ENCODE measurements at regions not wholly inside any gene's neighbourhood (a gene's known extent, or its start where the extent isn't known, plus 50 kb on each side); places are given as distances from the start of the nearest gene placed in this dataset.

GRCh38 chr2:4140281-4140970 is 437.1 kb downstream of the DCDC2C start:
- peaks cover 5% of the 10 kb centered on the region for H3K4me1 ChIP-seq (ENCODE audit: control insufficient read depth, insufficient read depth, low read length)
- no peaks in the 10 kb centered on the region for H3K27me3 ChIP-seq (ENCODE audit: control insufficient read depth, insufficient read depth, low read length)
- no peaks in the 10 kb centered on the region for H3K36me3 ChIP-seq (ENCODE audit: control insufficient read depth, insufficient read depth, low read length)
- H3K4me3 ChIP-seq (ENCODE audit: low read depth, low read length) = no peak overlapping the region
- H3K27ac ChIP-seq (ENCODE audit: low read depth, low read length) = no peak overlapping the region
- H3K9me3 ChIP-seq (ENCODE audit: control insufficient read depth, insufficient read depth, low read length) = no peaks in the 10 kb centered on the region
- 64% methylated on average over 4 of the region's 9 CpGs for WGBS (ENCODE audit: insufficient coverage)
- peak in 1 of 6 donors; percentile 38 for DNase-seq (ENCODE audit: low read depth in 4 of 6, low spot score in 6 of 6)

GRCh38 chr2:4144731-4145130 is 441.4 kb downstream of the DCDC2C start:
- DNase-seq (ENCODE audit: low read depth in 4 of 6, low spot score in 6 of 6) = no peak
- no CpG with 5 or more reads among the region's 1 CpG for WGBS (ENCODE audit: insufficient coverage)
- peaks cover 5% of the 10 kb centered on the region for H3K4me1 ChIP-seq (ENCODE audit: control insufficient read depth, insufficient read depth, low read length)
- no peak overlapping the region for H3K27ac ChIP-seq (ENCODE audit: low read depth, low read length)
- no peaks in the 10 kb centered on the region for H3K9me3 ChIP-seq (ENCODE audit: control insufficient read depth, insufficient read depth, low read length)
- H3K4me3 ChIP-seq (ENCODE audit: low read depth, low read length) = no peak overlapping the region
- no peaks in the 10 kb centered on the region for H3K36me3 ChIP-seq (ENCODE audit: control insufficient read depth, insufficient read depth, low read length)
- H3K27me3 ChIP-seq (ENCODE audit: control insufficient read depth, insufficient read depth, low read length) = no peaks in the 10 kb centered on the region

DNA sequence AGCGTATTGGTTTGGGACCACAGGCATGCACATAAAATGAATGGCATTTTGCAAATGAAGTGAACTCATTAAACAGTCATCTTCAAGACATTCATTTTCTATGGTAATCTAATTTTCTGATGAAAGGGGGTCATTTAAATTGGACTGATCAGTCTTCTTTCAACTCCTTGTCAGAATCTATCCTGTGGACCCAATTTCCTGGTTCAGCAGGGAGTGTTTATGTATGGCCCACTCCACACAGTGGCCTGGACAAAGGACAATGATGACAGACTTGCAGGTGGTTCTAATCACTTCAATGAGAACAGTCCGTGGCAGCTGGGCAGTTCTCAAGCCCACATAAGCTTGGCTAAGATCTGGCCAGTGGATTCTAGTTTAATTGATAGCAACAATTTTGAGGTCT is 448.1 kb downstream of the DCDC2C start:
- no CpG with 5 or more reads among the region's 2 CpGs for WGBS (ENCODE audit: insufficient coverage)
- H3K27me3 ChIP-seq (ENCODE audit: control insufficient read depth, insufficient read depth, low read length) = no peaks in the 10 kb centered on the region
- no peak overlapping the region for H3K27ac ChIP-seq (ENCODE audit: low read depth, low read length)

GRCh38 chr2:4152051-4152450 is 448.7 kb downstream of the DCDC2C start:
- H3K4me3 ChIP-seq (ENCODE audit: low read depth, low read length) = no peak overlapping the region
- no peak for DNase-seq (ENCODE audit: low read depth in 4 of 6, low spot score in 6 of 6)
- H3K27me3 ChIP-seq (ENCODE audit: control insufficient read depth, insufficient read depth, low read length) = no peaks in the 10 kb centered on the region
- H3K36me3 ChIP-seq (ENCODE audit: control insufficient read depth, insufficient read depth, low read length) = no peaks in the 10 kb centered on the region
- no peaks in the 10 kb centered on the region for H3K4me1 ChIP-seq (ENCODE audit: control insufficient read depth, insufficient read depth, low read length)
- no CpG with 5 or more reads among the region's 1 CpG for WGBS (ENCODE audit: insufficient coverage)
- no peaks in the 10 kb centered on the region for H3K9me3 ChIP-seq (ENCODE audit: control insufficient read depth, insufficient read depth, low read length)
- H3K27ac ChIP-seq (ENCODE audit: low read depth, low read length) = no peak overlapping the region

More for the DNA sequence above, 448.1 kb downstream of the DCDC2C start:
- no peaks in the 10 kb centered on the region for H3K36me3 ChIP-seq (ENCODE audit: control insufficient read depth, insufficient read depth, low read length)
- DNase-seq (ENCODE audit: low read depth in 4 of 6, low spot score in 6 of 6) = no peak
- no peak overlapping the region for H3K4me3 ChIP-seq (ENCODE audit: low read depth, low read length)
- H3K9me3 ChIP-seq (ENCODE audit: control insufficient read depth, insufficient read depth, low read length) = no peaks in the 10 kb centered on the region
- no peaks in the 10 kb centered on the region for H3K4me1 ChIP-seq (ENCODE audit: control insufficient read depth, insufficient read depth, low read length)

- Histone ChIP-seq H3K27ac (ENCODE audit: low read depth, low read length) (no peak overlapping the region), H3K36me3 (ENCODE audit: control insufficient read depth, insufficient read depth, low read length) (no peaks in the 10 kb centered on the region), H3K27me3 (ENCODE audit: control insufficient read depth, insufficient read depth, low read length) (no peaks in the 10 kb centered on the region), H3K4me1 (ENCODE audit: control insufficient read depth, insufficient read depth, low read length) (no peaks in the 10 kb centered on the region), H3K4me3 (ENCODE audit: low read depth, low read length) (no peak overlapping the region), H3K9me3 (ENCODE audit: control insufficient read depth, insufficient read depth, low read length) (peaks cover 25% of the 10 kb centered on the region)
- 75% methylated on average over 1 of the region's 2 CpGs for whole genome bisulfite sequencing (ENCODE audit: insufficient coverage)
- DNase-seq (ENCODE audit: low read depth in 4 of 6, low spot score in 6 of 6) = no peak
Observed at GRCh38 chr2:4168834-4169233, 465.5 kb downstream of the DCDC2C start.

DNA sequence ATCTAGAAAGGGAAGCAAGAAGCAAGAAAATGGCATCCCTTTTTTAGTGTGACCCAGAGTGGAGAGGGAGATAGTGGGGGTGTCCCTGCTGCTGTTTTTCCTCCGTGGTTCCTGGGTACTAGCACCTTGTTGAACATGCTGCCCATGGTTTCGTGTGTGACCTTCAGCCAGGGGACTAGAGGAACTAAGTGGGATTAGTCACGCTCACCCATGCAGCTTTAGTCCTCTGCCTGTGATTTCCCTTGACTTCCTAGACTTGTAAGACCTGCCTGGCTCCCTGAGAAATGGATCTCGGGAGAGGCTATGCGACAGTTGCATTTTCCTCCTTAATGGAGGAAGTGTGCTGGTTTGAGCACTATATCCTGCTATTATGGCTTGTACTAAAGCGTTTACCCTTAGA is 471.4 kb downstream of the DCDC2C start:
- H3K9me3 ChIP-seq (ENCODE audit: control insufficient read depth, insufficient read depth, low read length) = peaks cover 30% of the 10 kb centered on the region
- H3K27me3 ChIP-seq (ENCODE audit: control insufficient read depth, insufficient read depth, low read length) = no peaks in the 10 kb centered on the region
- WGBS (ENCODE audit: insufficient coverage) = 60% methylated on average over 4 of the region's 6 CpGs

GRCh38 chr2:4175343-4175742 is 472.0 kb downstream of the DCDC2C start:
- Histone ChIP-seq H3K27me3 (ENCODE audit: control insufficient read depth, insufficient read depth, low read length) (no peaks in the 10 kb centered on the region), H3K27ac (ENCODE audit: low read depth, low read length) (no peak overlapping the region), H3K4me3 (ENCODE audit: low read depth, low read length) (no peak overlapping the region), H3K4me1 (ENCODE audit: control insufficient read depth, insufficient read depth, low read length) (no peaks in the 10 kb centered on the region), H3K36me3 (ENCODE audit: control insufficient read depth, insufficient read depth, low read length) (no peaks in the 10 kb centered on the region), H3K9me3 (ENCODE audit: control insufficient read depth, insufficient read depth, low read length) (peaks cover 27% of the 10 kb centered on the region)
- 86% methylated on average over 1 of the region's 3 CpGs for WGBS (ENCODE audit: insufficient coverage)
- no peak for DNase-seq (ENCODE audit: low read depth in 4 of 6, low spot score in 6 of 6)

More for the DNA sequence above, 471.4 kb downstream of the DCDC2C start:
- no peaks in the 10 kb centered on the region for H3K4me1 ChIP-seq (ENCODE audit: control insufficient read depth, insufficient read depth, low read length)
- DNase-seq (ENCODE audit: low read depth in 4 of 6, low spot score in 6 of 6) = no peak
- no peak overlapping the region for H3K4me3 ChIP-seq (ENCODE audit: low read depth, low read length)
- no peak overlapping the region for H3K27ac ChIP-seq (ENCODE audit: low read depth, low read length)
- H3K36me3 ChIP-seq (ENCODE audit: control insufficient read depth, insufficient read depth, low read length) = no peaks in the 10 kb centered on the region

DNA sequence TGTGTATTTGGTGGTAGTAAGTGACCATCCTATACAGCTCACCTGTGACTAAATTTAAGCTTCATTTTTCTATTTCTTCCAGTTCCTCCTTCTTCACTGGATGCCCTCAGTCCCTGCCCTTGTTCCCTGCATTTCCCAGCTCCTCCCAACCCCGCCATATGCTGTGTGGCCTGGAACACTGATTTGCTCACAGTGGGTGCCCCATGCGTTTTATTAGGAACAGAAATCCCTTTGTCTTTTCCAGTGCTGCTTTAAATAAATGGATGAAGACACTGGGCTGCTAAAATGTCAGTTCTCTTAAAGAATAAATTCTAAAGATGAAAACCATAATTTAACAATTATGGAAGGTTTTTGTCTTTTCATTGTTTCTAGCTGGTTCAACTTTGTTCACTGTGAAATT is 477.3 kb downstream of the DCDC2C start:
- no peaks in the 10 kb centered on the region for H3K27me3 ChIP-seq (ENCODE audit: control insufficient read depth, insufficient read depth, low read length)
- 86% methylated on average over 1 of the region's 2 CpGs for WGBS (ENCODE audit: insufficient coverage)
- H3K4me1 ChIP-seq (ENCODE audit: control insufficient read depth, insufficient read depth, low read length) = no peaks in the 10 kb centered on the region
- peak in 2 of 6 donors; percentile 19 to 64 for DNase-seq (ENCODE audit: low read depth in 4 of 6, low spot score in 6 of 6)
- H3K27ac ChIP-seq (ENCODE audit: low read depth, low read length) = no peak overlapping the region
- H3K4me3 ChIP-seq (ENCODE audit: low read depth, low read length) = no peak overlapping the region
- H3K9me3 ChIP-seq (ENCODE audit: control insufficient read depth, insufficient read depth, low read length) = peaks cover 4% of the 10 kb centered on the region
- H3K36me3 ChIP-seq (ENCODE audit: control insufficient read depth, insufficient read depth, low read length) = no peaks in the 10 kb centered on the region

GRCh38 chr2:4181062-4181461 is 477.7 kb downstream of the DCDC2C start:
- WGBS (ENCODE audit: insufficient coverage) = no CpG with 5 or more reads among the region's 1 CpG
- Histone ChIP-seq H3K4me1 (ENCODE audit: control insufficient read depth, insufficient read depth, low read length) (no peaks in the 10 kb centered on the region), H3K9me3 (ENCODE audit: control insufficient read depth, insufficient read depth, low read length) (peaks cover 2% of the 10 kb centered on the region), H3K4me3 (ENCODE audit: low read depth, low read length) (no peak overlapping the region), H3K27me3 (ENCODE audit: control insufficient read depth, insufficient read depth, low read length) (no peaks in the 10 kb centered on the region), H3K27ac (ENCODE audit: low read depth, low read length) (no peak overlapping the region), H3K36me3 (ENCODE audit: control insufficient read depth, insufficient read depth, low read length) (no peaks in the 10 kb centered on the region)
- DNase-seq (ENCODE audit: low read depth in 4 of 6, low spot score in 6 of 6) = peak in 2 of 6 donors; percentile 4 to 59

GRCh38 chr2:4188561-4188960 is 485.2 kb downstream of the DCDC2C start:
- H3K36me3 ChIP-seq (ENCODE audit: control insufficient read depth, insufficient read depth, low read length) = no peaks in the 10 kb centered on the region
- H3K9me3 ChIP-seq (ENCODE audit: control insufficient read depth, insufficient read depth, low read length) = peaks cover 5% of the 10 kb centered on the region
- no peak overlapping the region for H3K4me3 ChIP-seq (ENCODE audit: low read depth, low read length)
- peak in 1 of 6 donors; percentile 29 for DNase-seq (ENCODE audit: low read depth in 4 of 6, low spot score in 6 of 6)
- no peak overlapping the region for H3K27ac ChIP-seq (ENCODE audit: low read depth, low read length)
- WGBS (ENCODE audit: insufficient coverage) = no CpG with 5 or more reads among the region's 2 CpGs
- H3K27me3 ChIP-seq (ENCODE audit: control insufficient read depth, insufficient read depth, low read length) = no peaks in the 10 kb centered on the region
- H3K4me1 ChIP-seq (ENCODE audit: control insufficient read depth, insufficient read depth, low read length) = no peaks in the 10 kb centered on the region
